GM12878 (cell line): ENCODE measurements at regions not wholly inside any gene's neighbourhood (a gene's known extent, or its start where the extent isn't known, plus 50 kb on each side); places are given as distances from the start of the nearest gene placed in this dataset.

Experiments used
- ATAC-seq: fragments of 200-7000 bp; cut with Tn5 transposase; 3 replicates; pipeline ENCODE4 v1.9.1; 2020; ENCODE audit warnings: mild to moderate bottlenecking, moderate library complexity
- BruUV-seq: library from RNA; stranded (reverse); fragments of 400-500 nt; replicated peaks from 2 replicates; lab custom pipeline; 2021; lab: Mats Ljungman, UMichigan
- CTCF ChIA-PET: fragments of 300-600 bp; sonication (Branson Sonifier 250); formaldehyde crosslinking; extraction: SDS; loops from one replicate; lab custom pipeline; 2021; ENCODE audit warnings: inconsistent platforms; lab: Yijun Ruan, JAX
- POLR2A ChIA-PET: fragments of 350-600 bp; formaldehyde crosslinking; extraction: SDS; loops from one replicate; lab custom pipeline; 2021; ENCODE audit warnings: inconsistent platforms; lab: Charles Lee
- RAD21 ChIA-PET: fragments of 300-600 bp; sonication (Branson Sonifier 250); formaldehyde crosslinking; loops from one replicate; lab custom pipeline; 2023; ENCODE audit warnings: antibody characterized with exemption; ENCODE audit not compliant: unreplicated experiment; lab: Charles Lee
- SMC1A ChIA-PET: fragments of 300-600 bp; sonication (Branson Sonifier 250); formaldehyde crosslinking; loops from one replicate; lab custom pipeline; 2023; ENCODE audit not compliant: unreplicated experiment, uncharacterized antibody; lab: Charles Lee
- DNase-seq: peaks from one replicate; pipeline ENCODE4 v3.0.0-alpha.2; 2011; ENCODE audit warnings: low read depth, low spot score
- FAIRE-seq: peaks from 3 replicates; lab custom pipeline; 2011; peaks lifted over from hg19 to GRCh38; lab: Jason Lieb, UNC
- H2AFZ ChIP-seq: 2 replicates; pipeline ENCODE4 v1.6.0; 2011; ENCODE audit warnings: low read depth, low read length, control low read depth; ENCODE audit not compliant: control insufficient read depth
- H3K27ac ChIP-seq: 2 replicates; pipeline ENCODE4 v1.5.1; 2011; ENCODE audit warnings: control low read depth; ENCODE audit not compliant: control insufficient read depth, insufficient read depth
- H3K27me3 ChIP-seq, 2 experiments: replicated peaks in 1 of 2; 2 replicates each; pipeline versions ENCODE4 v1.6.0 to v1.6.1; 2011; ENCODE audit warnings: low read length in 1 of 2; ENCODE audit not compliant: control insufficient read depth in 2 of 2, insufficient read depth in 2 of 2
- H3K36me3 ChIP-seq, 2 experiments: 2 replicates each; pipeline ENCODE4 v1.5.1; 2011; ENCODE audit warnings: low read length in 1 of 2; ENCODE audit not compliant: control insufficient read depth in 2 of 2, insufficient read depth in 2 of 2
- H3K4me1 ChIP-seq: 2 replicates; pipeline ENCODE4 v1.6.1; 2011; ENCODE audit warnings: mild to moderate bottlenecking, low read length, moderate library complexity, mixed read lengths; ENCODE audit not compliant: control insufficient read depth, insufficient read depth
- H3K4me2 ChIP-seq: 2 replicates; pipeline ENCODE4 v1.6.0; 2011; ENCODE audit warnings: control low read depth; ENCODE audit not compliant: control insufficient read depth, insufficient read depth
- H3K4me3 ChIP-seq: fragments of 200-600 bp; sonication (generic); 2 replicates; pipeline ENCODE4 v1.5.1; 2016
- H3K79me2 ChIP-seq: 2 replicates; pipeline ENCODE4 v1.6.0; 2011; ENCODE audit warnings: low read length; ENCODE audit not compliant: control insufficient read depth, insufficient read depth
- H3K9ac ChIP-seq: 2 replicates; pipeline ENCODE4 v1.8.0; 2011; ENCODE audit warnings: low read length, control low read depth, mixed read lengths; ENCODE audit not compliant: control insufficient read depth, insufficient read depth
- H3K9me3 ChIP-seq: replicated peaks from 3 replicates; pipeline ENCODE4 v1.5.1; 2011; ENCODE audit warnings: mild to moderate bottlenecking, low read length; ENCODE audit not compliant: control insufficient read depth, insufficient read depth
- H4K20me1 ChIP-seq: 2 replicates; pipeline ENCODE4 v1.6.0; 2011; ENCODE audit not compliant: control insufficient read depth, insufficient read depth
- ASH2L ChIP-seq: fragments of 300-600, 200-600 bp; sonication (generic); IDR thresholded peaks from 2 replicates; pipeline ENCODE4 v1.6.1; 2017; ENCODE audit warnings: low read depth, mild to moderate bottlenecking, borderline replicate concordance
- EED ChIP-seq: sonication (generic); IDR thresholded peaks from 2 replicates; pipeline ENCODE4 v1.6.1; 2016; ENCODE audit warnings: antibody characterized with exemption, low read depth
- HCFC1 ChIP-seq: fragments of 150-350 bp; IDR thresholded peaks from 2 replicates; pipeline ENCODE4 v1.6.1; 2014; ENCODE audit warnings: low read length
- LARP7 ChIP-seq: fragments of 450-650 bp; IDR thresholded peaks from 2 replicates; pipeline ENCODE4 v1.6.1; 2017; ENCODE audit warnings: mild to moderate bottlenecking
- MTA3 ChIP-seq: IDR thresholded peaks from 2 replicates; pipeline ENCODE4 v1.6.1; 2012; ENCODE audit warnings: low read length, inconsistent platforms, borderline replicate concordance
- MYB ChIP-seq: fragments of 150-350 bp; IDR thresholded peaks from 2 replicates; pipeline ENCODE4 v1.6.1; 2014; ENCODE audit warnings: mild to moderate bottlenecking, low read depth, low read length, borderline replicate concordance
- SIN3A ChIP-seq: IDR thresholded peaks from 2 replicates; pipeline ENCODE4 v1.6.1; 2012; ENCODE audit warnings: low read depth, low read length, improper control_type of control experiment
- SREBF2 ChIP-seq: IDR thresholded peaks from 2 replicates; pipeline ENCODE4 v1.6.1; 2012; ENCODE audit warnings: mild to moderate bottlenecking, low read length
- SUPT20H ChIP-seq: IDR thresholded peaks from 2 replicates; pipeline ENCODE4 v1.6.1; 2011; ENCODE audit warnings: low read depth, mild to moderate bottlenecking, low read length, moderate library complexity, borderline replicate concordance; ENCODE audit not compliant: control insufficient read depth
- WGBS: methylation state at CpG from one replicate; pipeline ENCODE4 v1.1.6; 2016; ENCODE audit warnings: low lambda C conversion rate; ENCODE audit not compliant: insufficient replicate concordance, insufficient coverage; ENCODE audit errors: missing lambda C conversion rate; 5-methylcytosine and 5-hydroxymethylcytosine counted together
- in situ Hi-C: fragments of 300-500 bp; cut with MboI; formaldehyde crosslinking; loops from 9 replicates; pipeline ENCODE4 v1.14.3; 2018; ENCODE audit warnings: mixed read lengths
- intact Hi-C: fragments of 100-400 bp; cut with micrococcal nuclease; formaldehyde crosslinking; loops from one replicate; pipeline ENCODE4 v1.14.2; 2022; ENCODE audit not compliant: unreplicated experiment

DNA sequence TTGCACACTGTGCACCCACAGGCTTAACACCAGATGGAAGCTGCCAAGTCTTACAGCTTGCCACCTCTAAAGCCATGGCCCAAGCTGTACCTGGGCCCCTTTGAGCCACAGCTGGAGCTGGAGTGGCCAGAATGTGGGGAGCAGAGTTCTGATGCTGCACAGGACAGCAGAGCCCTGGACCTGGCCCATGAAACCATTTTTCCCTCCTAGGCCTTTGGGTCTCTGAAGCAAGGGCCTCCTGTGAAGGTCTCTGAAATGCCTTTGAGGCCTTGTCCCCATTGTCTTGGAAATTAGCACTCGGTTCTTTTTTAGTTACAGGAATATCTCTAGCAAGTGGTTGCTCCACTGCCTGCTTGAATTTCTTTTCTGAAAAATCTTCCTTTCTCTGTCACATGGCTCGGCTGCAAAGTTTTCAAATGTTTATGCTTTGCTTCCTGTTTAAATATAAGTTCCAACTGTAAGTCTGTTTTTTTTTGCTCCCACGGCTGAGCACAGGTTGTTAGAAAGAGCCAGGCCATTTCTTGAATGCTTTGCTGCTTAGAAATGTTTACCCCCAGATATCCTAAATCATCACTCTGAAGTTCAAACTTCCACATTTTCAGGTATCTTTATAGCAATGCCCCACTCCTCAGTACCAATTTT is 156.8 kb upstream of the GORAB start (continued):
- TF ChIP-seq MYB = no peak

DNA sequence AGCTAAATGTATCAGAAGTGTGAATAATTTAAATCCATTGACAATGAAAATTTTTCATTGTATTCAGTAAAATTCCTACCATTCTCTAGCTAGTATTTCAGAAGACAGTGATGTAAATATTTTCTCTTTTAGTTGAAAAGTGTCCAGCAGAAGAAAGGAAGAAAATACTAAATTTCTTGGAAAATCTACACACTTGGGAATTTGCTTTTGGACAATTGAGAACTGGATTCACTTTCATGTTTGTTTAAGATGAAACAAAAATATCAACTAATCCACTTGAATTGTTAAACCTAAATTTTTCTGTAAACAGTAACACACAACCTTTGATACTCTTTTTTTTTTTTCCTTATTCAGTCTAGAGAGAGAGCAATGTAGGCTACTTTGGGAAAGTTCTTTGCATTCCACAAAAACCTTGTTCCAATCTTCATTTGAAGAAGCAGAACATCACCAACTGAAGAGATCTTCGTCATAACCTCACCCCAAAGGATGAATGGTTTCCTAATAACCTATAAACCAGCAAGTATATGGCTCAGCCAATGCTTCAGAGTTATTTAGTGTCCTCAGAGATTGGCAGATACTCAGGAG is 155.1 kb upstream of the GORAB start:
- in situ Hi-C loops (no loop called here), intact Hi-C loops (no loop called here)
- no TSS peak for BruUV-seq
- no peak for TF ChIP-seq MTA3
- no peak for TF ChIP-seq SREBF2
- TF ChIP-seq EED = no peak
- TF ChIP-seq SIN3A = no peak
- TF ChIP-seq SUPT20H = no peak
- TF ChIP-seq HCFC1 = no peak
- TF ChIP-seq ASH2L = no peak
- TF ChIP-seq LARP7 = no peak
- ChIA-PET CTCF (no interaction called here), POLR2A (no interaction called here), SMC1A (interaction anchor here (0.6 to 1.3 kb wide), 5 partner anchors 9 to 192 kb away, joined by 3 to 4 read pairs (median 3); no protein-coding TSS in a partner anchor), RAD21 (interaction anchor here (0.8 kb wide), 1 partner anchor 127 kb away, joined by 3 read pairs; no protein-coding TSS in a partner anchor)
- Histone ChIP-seq H3K4me1 (no peaks in the 10 kb centered on the region), H3K27ac (no peak overlapping the region), H3K9me3 (no peaks in the 10 kb centered on the region), H2AFZ (no peak overlapping the region), H4K20me1 (no peaks in the 10 kb centered on the region), H3K36me3 (no peaks in the 10 kb centered on the region), H3K9ac (no peak overlapping the region), H3K27me3 (no peaks in the 10 kb centered on the region), H3K4me3 (no peak overlapping the region), H3K79me2 (no peaks in the 10 kb centered on the region), H3K4me2 (no peak overlapping the region)
- no peak for ATAC-seq
- no peak for FAIRE-seq
- no peak for DNase-seq
- 0% methylated on average over 1 of the region's 1 CpG for WGBS
